ENCODE measurements at regions not wholly inside any gene's neighbourhood (a gene's known extent, or its start where the extent isn't known, plus 50 kb on each side); places are given as distances from the start of the nearest gene placed in this dataset.

DNA sequence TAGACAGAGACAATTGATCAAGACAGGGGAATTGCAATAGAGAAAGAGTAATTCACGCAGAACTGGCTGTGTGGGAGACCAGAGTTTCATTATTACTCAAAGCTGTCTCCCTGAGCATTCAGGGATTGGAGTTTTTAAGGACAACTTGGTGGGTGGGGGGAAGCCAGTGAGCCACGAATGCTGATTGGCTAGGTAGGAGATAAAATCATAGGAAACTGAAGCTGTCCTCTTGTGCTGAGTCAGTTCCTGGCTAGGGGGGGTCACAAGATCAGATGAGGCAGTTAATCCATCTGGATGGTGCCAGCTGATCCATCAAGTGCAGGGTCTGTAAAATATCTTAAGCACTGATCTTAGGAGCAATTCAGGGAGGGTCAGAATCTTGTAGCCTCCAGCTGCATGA, 358.6 kb downstream of the GPM6A start:
- TF ChIP-seq, protein P1, sequence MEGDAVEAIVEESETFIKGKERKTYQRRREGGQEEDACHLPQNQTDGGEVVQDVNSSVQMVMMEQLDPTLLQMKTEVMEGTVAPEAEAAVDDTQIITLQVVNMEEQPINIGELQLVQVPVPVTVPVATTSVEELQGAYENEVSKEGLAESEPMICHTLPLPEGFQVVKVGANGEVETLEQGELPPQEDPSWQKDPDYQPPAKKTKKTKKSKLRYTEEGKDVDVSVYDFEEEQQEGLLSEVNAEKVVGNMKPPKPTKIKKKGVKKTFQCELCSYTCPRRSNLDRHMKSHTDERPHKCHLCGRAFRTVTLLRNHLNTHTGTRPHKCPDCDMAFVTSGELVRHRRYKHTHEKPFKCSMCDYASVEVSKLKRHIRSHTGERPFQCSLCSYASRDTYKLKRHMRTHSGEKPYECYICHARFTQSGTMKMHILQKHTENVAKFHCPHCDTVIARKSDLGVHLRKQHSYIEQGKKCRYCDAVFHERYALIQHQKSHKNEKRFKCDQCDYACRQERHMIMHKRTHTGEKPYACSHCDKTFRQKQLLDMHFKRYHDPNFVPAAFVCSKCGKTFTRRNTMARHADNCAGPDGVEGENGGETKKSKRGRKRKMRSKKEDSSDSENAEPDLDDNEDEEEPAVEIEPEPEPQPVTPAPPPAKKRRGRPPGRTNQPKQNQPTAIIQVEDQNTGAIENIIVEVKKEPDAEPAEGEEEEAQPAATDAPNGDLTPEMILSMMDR (optimal IDR thresholded peaks at IDR 0.05 in 1 of 3, IDR thresholded peaks at IDR 0.05 in 1 of 3, conservative IDR thresholded peaks at IDR 0.05 in 1 of 3; ENCODE audit: extremely low read depth in 1 of 3, insufficient read depth in 2 of 3, low read length in 3 of 3), result no peak
- no peak for TF ChIP-seq EZH2 (IDR thresholded peaks at IDR 0.05; ENCODE audit: low read length)

Data from keratinocyte (primary cell).